ENCODE measurements at regions not wholly inside any gene's neighbourhood (a gene's known extent, or its start where the extent isn't known, plus 50 kb on each side); places are given as distances from the start of the nearest gene placed in this dataset.

DNA sequence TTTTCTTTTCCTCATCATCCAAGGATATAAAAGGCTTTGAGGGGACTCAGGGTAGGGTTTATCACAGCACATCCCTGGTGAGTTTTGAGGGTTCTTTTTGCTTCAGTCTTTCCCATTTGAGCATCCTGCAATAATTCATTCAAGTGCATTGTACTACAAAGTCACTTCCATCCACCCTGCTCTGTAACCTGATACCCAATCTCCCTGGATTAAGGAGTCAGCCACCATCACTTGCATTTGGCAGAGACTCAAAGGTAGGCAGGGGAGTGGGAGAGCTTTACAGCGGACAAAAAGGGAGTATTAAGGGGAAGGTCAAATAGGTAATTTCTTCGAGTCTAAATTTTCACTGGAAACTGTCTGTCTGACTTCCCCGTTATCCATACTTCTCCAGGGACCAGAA is 216.1 kb upstream of the TMTC4 start:
- Mint-ChIP-seq H3K4me1 (peaks cover 4% of the 10 kb centered on the region), H3K9me3 (no peaks in the 10 kb centered on the region), H3K4me3 (no peak overlapping the region), H3K27ac (no peak overlapping the region), H3K27me3 (ENCODE audit: low read depth) (peaks cover 7% of the 10 kb centered on the region), H3K36me3 (no peaks in the 10 kb centered on the region)
- TF ChIP-seq, protein P1, sequence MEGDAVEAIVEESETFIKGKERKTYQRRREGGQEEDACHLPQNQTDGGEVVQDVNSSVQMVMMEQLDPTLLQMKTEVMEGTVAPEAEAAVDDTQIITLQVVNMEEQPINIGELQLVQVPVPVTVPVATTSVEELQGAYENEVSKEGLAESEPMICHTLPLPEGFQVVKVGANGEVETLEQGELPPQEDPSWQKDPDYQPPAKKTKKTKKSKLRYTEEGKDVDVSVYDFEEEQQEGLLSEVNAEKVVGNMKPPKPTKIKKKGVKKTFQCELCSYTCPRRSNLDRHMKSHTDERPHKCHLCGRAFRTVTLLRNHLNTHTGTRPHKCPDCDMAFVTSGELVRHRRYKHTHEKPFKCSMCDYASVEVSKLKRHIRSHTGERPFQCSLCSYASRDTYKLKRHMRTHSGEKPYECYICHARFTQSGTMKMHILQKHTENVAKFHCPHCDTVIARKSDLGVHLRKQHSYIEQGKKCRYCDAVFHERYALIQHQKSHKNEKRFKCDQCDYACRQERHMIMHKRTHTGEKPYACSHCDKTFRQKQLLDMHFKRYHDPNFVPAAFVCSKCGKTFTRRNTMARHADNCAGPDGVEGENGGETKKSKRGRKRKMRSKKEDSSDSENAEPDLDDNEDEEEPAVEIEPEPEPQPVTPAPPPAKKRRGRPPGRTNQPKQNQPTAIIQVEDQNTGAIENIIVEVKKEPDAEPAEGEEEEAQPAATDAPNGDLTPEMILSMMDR (IDR thresholded peaks at IDR 0.05; ENCODE audit: unreplicated experiment) = no peak
- DNase-seq (ENCODE audit: low spot score in 2 of 2, unreplicated experiment in 2 of 2) = no peak

DNA sequence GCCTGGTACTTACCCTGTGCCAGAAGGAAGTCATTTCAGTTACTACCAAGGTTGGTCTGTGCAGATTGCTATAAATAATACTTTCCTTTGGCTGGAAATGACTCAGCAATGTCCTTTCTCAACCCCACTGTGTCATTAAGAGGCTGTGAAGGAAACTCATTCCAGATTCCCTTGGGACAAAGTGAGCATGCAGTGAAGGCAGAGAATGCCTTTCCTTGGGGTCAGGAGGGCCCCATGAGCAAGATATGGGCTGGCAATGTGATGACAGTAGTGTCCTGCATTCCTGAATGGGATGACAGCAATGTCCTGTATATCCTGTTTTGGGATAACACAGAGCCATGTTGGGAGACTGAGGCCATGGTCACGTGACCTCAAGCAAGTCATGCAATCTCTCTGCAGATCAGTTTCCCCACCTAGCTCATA is 213.1 kb upstream of the TMTC4 start:
- H3K9me3 Mint-ChIP-seq = no peaks in the 10 kb centered on the region
- no peak overlapping the region for H3K4me3 Mint-ChIP-seq
- H3K4me1 Mint-ChIP-seq = peaks cover 4% of the 10 kb centered on the region
- TF ChIP-seq, protein P1 (IDR thresholded peaks at IDR 0.05; ENCODE audit: unreplicated experiment) = no peak
- no peak for DNase-seq (ENCODE audit: low spot score in 2 of 2, unreplicated experiment in 2 of 2)
- H3K27ac Mint-ChIP-seq = no peak overlapping the region
- peaks cover 6% of the 10 kb centered on the region for H3K27me3 Mint-ChIP-seq (ENCODE audit: low read depth)
- no peaks in the 10 kb centered on the region for H3K36me3 Mint-ChIP-seq

DNA sequence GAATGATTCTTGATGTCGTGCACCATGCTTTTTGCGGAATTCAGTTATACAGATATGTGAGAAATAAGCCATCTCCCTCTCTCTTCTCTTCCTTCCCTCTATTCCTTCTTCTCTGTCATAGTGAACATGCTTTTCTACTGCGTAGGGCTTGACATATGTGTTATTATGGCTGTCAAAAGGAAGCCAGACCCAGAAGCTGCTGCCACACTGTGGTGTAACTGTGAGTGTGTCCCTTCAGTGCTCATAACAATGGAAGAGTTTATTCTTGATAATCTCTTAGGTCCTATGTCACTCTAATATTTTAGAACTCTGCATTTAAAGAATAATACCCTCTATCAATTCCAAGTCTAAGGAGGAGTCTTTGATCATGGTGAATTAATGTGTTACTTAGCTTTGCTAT is 208.9 kb upstream of the TMTC4 start:
- no peaks in the 10 kb centered on the region for H3K36me3 Mint-ChIP-seq
- no peak for DNase-seq (ENCODE audit: low spot score in 2 of 2, unreplicated experiment in 2 of 2)
- TF ChIP-seq, protein P1 (IDR thresholded peaks at IDR 0.05; ENCODE audit: unreplicated experiment) = no peak
- no peak overlapping the region for H3K27ac Mint-ChIP-seq
- peaks cover 6% of the 10 kb centered on the region for H3K27me3 Mint-ChIP-seq (ENCODE audit: low read depth)
- H3K4me1 Mint-ChIP-seq = no peaks in the 10 kb centered on the region
- H3K9me3 Mint-ChIP-seq = no peaks in the 10 kb centered on the region
- no peak overlapping the region for H3K4me3 Mint-ChIP-seq

DNA sequence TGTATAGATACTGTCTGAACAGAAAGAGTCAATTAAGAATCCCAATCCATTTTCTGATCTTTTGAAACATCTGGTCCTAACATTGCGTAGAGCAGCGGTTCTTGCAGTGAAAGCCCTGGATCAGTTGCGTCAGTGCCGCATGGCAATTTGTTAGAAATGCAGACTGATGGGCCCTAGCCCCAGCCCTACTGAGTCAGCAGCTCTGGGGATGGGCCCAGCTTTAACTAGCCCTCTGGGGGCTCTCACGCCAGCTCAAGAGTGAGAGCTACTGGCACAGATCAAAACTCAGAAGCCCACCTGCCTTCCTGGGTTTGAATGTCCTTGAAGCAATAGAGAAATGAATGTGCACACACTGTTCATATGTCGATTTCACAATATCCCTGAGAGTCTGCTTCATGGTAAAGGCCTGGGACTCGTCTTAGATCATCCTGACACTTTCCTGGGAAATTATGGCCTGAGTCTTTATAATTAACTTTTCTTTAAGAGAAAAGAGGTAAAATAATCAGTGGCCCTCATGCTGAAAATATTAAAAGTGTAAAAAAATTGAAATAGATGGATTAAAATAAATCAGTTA is 206.8 kb upstream of the TMTC4 start:
- DNase-seq (ENCODE audit: low spot score in 2 of 2, unreplicated experiment in 2 of 2) = no peak
- Mint-ChIP-seq H3K4me3 (no peak overlapping the region), H3K27me3 (ENCODE audit: low read depth) (peaks cover 6% of the 10 kb centered on the region), H3K36me3 (no peaks in the 10 kb centered on the region), H3K4me1 (no peaks in the 10 kb centered on the region), H3K9me3 (peaks cover 4% of the 10 kb centered on the region), H3K27ac (no peak overlapping the region)
- TF ChIP-seq, protein P1 (IDR thresholded peaks at IDR 0.05; ENCODE audit: unreplicated experiment) = no peak

DNA sequence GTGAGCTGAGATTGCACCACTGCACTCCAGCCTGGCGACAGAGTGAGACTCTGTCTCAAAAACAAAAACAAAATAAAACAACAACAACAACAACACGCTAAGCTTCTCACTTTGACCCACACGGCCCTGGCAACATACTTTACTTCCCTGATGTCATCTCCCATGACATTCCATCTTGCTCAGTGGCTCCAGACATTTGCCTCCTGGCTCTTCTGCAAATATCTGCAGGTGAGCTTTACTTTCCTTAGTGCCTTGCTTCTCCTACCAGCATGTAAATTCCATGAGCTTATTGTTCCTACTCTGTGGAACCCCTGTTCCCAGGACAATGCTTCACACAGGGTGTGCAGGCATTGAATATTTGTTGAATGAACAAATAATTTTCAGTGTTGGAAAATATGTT is 205.6 kb upstream of the TMTC4 start:
- H3K9me3 Mint-ChIP-seq = peaks cover 14% of the 10 kb centered on the region
- no peak for DNase-seq (ENCODE audit: low spot score in 2 of 2, unreplicated experiment in 2 of 2)
- no peaks in the 10 kb centered on the region for H3K4me1 Mint-ChIP-seq
- no peak overlapping the region for H3K27ac Mint-ChIP-seq
- H3K36me3 Mint-ChIP-seq = no peaks in the 10 kb centered on the region
- peaks cover 6% of the 10 kb centered on the region for H3K27me3 Mint-ChIP-seq (ENCODE audit: low read depth)
- H3K4me3 Mint-ChIP-seq = no peak overlapping the region
- TF ChIP-seq, protein P1 (IDR thresholded peaks at IDR 0.05; ENCODE audit: unreplicated experiment) = no peak

DNA sequence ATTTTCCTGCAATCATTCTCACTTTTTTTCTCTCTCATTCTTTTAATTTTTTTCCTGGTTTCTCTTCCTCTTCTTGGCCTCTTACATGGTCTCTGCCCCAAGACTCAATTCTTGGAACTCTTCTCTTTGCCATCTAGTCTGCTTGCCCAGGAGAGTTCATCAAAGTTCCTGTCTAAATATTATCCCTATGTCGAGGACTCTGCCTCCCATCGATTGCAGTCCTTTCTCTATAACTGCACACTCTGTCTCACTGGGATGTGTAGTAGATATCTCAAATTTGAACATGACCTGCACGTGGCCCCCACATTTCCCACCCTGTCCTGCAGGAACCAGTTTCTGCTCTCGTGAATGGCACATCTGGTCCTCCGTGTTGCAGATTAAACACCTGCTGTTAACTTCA is 204.7 kb upstream of the TMTC4 start:
- H3K27ac Mint-ChIP-seq = no peak overlapping the region
- no peaks in the 10 kb centered on the region for H3K4me1 Mint-ChIP-seq
- H3K36me3 Mint-ChIP-seq = no peaks in the 10 kb centered on the region
- no peak overlapping the region for H3K4me3 Mint-ChIP-seq
- no peak for DNase-seq (ENCODE audit: low spot score in 2 of 2, unreplicated experiment in 2 of 2)
- TF ChIP-seq, protein P1 (IDR thresholded peaks at IDR 0.05; ENCODE audit: unreplicated experiment) = no peak
- H3K9me3 Mint-ChIP-seq = peaks cover 15% of the 10 kb centered on the region
- H3K27me3 Mint-ChIP-seq (ENCODE audit: low read depth) = peaks cover 6% of the 10 kb centered on the region

Measured in mesothelial cell of epicardium (in vitro differentiated cells).